ENCODE measurements at regions not wholly inside any gene's neighbourhood (a gene's known extent, or its start where the extent isn't known, plus 50 kb on each side); places are given as distances from the start of the nearest gene placed in this dataset.

- no peak for DNase-seq
- no peak for TF ChIP-seq CTCF (IDR thresholded peaks at IDR 0.05)
Measured at GRCh38 chr1:79437540-79437939, 431.0 kb upstream of the ADGRL4 start.

GRCh38 chr1:79431340-79431739, 424.8 kb upstream of the ADGRL4 start:
- intact Hi-C loops (cut with DNase I): no loop called here
- Histone ChIP-seq H3K36me3 (no peaks in the 10 kb centered on the region), H3K27me3 (no peaks in the 10 kb centered on the region), H3K4me3 (no peak overlapping the region), H3K4me1 (no peaks in the 10 kb centered on the region), H3K27ac (no peak overlapping the region), H3K9me3 (no peaks in the 10 kb centered on the region)
- ATAC-seq: no peak
- no peak for DNase-seq
- no peak for TF ChIP-seq CTCF (IDR thresholded peaks at IDR 0.05)

More at GRCh38 chr1:79437540-79437939, 431.0 kb upstream of the ADGRL4 start:
- Histone ChIP-seq H3K9me3 (no peaks in the 10 kb centered on the region), H3K36me3 (no peaks in the 10 kb centered on the region), H3K4me1 (no peaks in the 10 kb centered on the region), H3K27ac (no peak overlapping the region), H3K27me3 (no peaks in the 10 kb centered on the region), H3K4me3 (no peak overlapping the region)
- ATAC-seq: no peak
- intact Hi-C loops (cut with DNase I): no loop called here

DNA sequence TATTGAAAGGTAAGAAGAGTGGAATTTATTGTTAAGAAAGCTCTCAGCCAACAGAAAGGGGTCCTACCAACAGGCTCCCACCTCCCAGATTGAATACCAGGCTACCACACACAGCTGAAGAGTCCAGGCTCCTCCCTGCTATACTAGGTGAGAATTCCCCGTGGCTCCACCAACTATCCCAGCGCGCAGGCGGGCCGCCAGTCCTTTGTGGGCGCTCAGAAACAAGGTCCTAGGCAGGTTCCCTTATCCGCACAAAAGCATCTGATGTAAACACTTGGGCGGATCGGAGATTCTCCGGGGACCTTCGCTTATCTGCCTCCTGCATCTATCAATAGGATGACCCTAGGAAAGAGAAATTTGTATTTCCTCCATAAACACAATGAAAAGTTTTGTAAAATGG, 423.9 kb upstream of the ADGRL4 start:
- TF ChIP-seq CTCF (IDR thresholded peaks at IDR 0.05): no peak
- Histone ChIP-seq H3K27me3 (no peaks in the 10 kb centered on the region), H3K9me3 (no peaks in the 10 kb centered on the region), H3K27ac (no peak overlapping the region), H3K4me1 (no peaks in the 10 kb centered on the region), H3K36me3 (no peaks in the 10 kb centered on the region), H3K4me3 (no peak overlapping the region)
- intact Hi-C loops (cut with DNase I): no loop called here
- peak; percentile 46 for DNase-seq
- ATAC-seq: no peak

GRCh38 chr1:79422726-79423125, 416.2 kb upstream of the ADGRL4 start:
- Histone ChIP-seq H3K27me3 (no peaks in the 10 kb centered on the region), H3K36me3 (no peaks in the 10 kb centered on the region), H3K9me3 (no peaks in the 10 kb centered on the region), H3K4me1 (no peaks in the 10 kb centered on the region), H3K27ac (no peak overlapping the region), H3K4me3 (no peak overlapping the region)
- intact Hi-C loops (cut with DNase I): no loop called here
- DNase-seq (no peak), ATAC-seq (no peak)
- TF ChIP-seq CTCF (IDR thresholded peaks at IDR 0.05): no peak

DNA sequence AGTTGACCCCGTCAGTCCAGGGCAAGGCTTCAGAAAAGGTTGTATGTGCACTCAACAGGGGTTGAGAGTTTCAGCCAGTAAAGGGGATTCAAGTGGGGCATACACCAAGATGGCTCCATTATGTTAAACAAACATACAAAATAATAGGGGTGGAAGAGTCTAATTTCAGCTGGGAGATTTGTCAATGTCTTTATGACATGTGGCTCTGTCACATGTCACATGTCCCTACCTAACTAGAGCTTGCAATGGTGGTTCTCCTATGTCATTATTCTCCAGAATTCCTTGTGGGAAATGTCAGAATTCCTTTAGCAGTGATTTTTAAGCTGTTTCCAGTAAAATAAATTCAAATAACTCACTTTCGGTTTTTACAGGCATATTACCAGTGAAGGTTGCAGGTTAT, 392.0 kb upstream of the ADGRL4 start:
- no peak overlapping the region for H3K27ac ChIP-seq
- no peaks in the 10 kb centered on the region for H3K9me3 ChIP-seq
- H3K4me3 ChIP-seq: no peak overlapping the region
- DNase-seq: no peak
- intact Hi-C loops (cut with DNase I): no loop called here
- no peak for ATAC-seq
- H3K36me3 ChIP-seq: no peaks in the 10 kb centered on the region
- no peaks in the 10 kb centered on the region for H3K4me1 ChIP-seq
- no peaks in the 10 kb centered on the region for H3K27me3 ChIP-seq
- TF ChIP-seq CTCF (IDR thresholded peaks at IDR 0.05): no peak

DNA sequence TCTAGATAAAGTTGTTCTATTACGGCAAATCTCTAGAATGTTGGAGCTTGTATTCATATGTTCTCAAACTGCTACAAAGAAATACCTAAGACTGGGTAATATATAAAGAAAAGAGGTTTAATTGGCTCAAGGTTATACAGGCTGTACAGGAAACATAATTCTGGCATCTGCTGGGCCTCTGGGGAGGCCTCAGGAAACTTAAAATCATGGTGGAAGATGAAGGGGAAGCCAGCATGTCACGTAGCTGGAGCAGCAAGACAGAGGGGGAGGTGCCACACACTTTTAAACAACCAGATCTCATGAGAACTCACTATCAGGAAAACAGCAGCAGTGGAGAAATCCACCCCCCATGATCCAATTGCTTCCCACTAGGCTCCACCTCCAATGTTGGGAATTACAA, 390.4 kb upstream of the ADGRL4 start:
- intact Hi-C loops (cut with DNase I): no loop called here

More for the DNA sequence above, 390.4 kb upstream of the ADGRL4 start:
- Histone ChIP-seq H3K36me3 (no peaks in the 10 kb centered on the region), H3K9me3 (no peaks in the 10 kb centered on the region), H3K4me1 (no peaks in the 10 kb centered on the region), H3K27ac (no peak overlapping the region), H3K27me3 (no peaks in the 10 kb centered on the region), H3K4me3 (no peak overlapping the region)
- ATAC-seq (no peak), DNase-seq (no peak)
- TF ChIP-seq CTCF (IDR thresholded peaks at IDR 0.05): no peak
